KMS-11 (cell line): ENCODE measurements at regions not wholly inside any gene's neighbourhood (a gene's known extent, or its start where the extent isn't known, plus 50 kb on each side); places are given as distances from the start of the nearest gene placed in this dataset.
"Not testable (repeated sequence)": the region's sequence is repeated elsewhere in the genome, so short reads cannot be mapped to it uniquely, and the experiment has no call there.

Experiments
- H2AFZ ChIP-seq: fragments of 200-600 bp; sonication (generic); 2 replicates; pipeline ENCODE4 v1.6.1; 2016; ENCODE audit warnings: antibody characterized with exemption, mixed run types, low read depth
- H3K27ac ChIP-seq: fragments of 200-600 bp; sonication (generic); 2 replicates; pipeline ENCODE4 v1.6.1; 2016; ENCODE audit warnings: mild to moderate bottlenecking, mixed run types
- H3K27me3 ChIP-seq: fragments of 200-600 bp; sonication (generic); 2 replicates; pipeline ENCODE4 v1.6.1; 2017; ENCODE audit warnings: mild to moderate bottlenecking, low read depth, mixed run types, moderate library complexity; ENCODE audit not compliant: insufficient read depth
- H3K36me3 ChIP-seq: fragments of 200-600 bp; sonication (generic); 2 replicates; pipeline ENCODE4 v1.6.1; 2017; ENCODE audit warnings: mild to moderate bottlenecking, mixed run types; ENCODE audit not compliant: insufficient read depth
- H3K4me1 ChIP-seq: fragments of 200-600 bp; sonication (generic); 2 replicates; pipeline ENCODE4 v1.6.1; 2016; ENCODE audit warnings: mild to moderate bottlenecking, low read depth, mixed run types; ENCODE audit not compliant: poor library complexity, severe bottlenecking
- H3K4me2 ChIP-seq: fragments of 200-600 bp; sonication (generic); 2 replicates; pipeline ENCODE4 v1.7.0; 2016; ENCODE audit warnings: mild to moderate bottlenecking, mixed run types
- H3K4me3 ChIP-seq: fragments of 200-600 bp; sonication (generic); IDR thresholded peaks from 2 replicates; pipeline ENCODE4 v1.6.1; 2017; ENCODE audit warnings: low read depth, low read length, mixed read lengths; ENCODE audit not compliant: insufficient read depth
- H3K79me2 ChIP-seq: fragments of 200-600 bp; sonication (generic); 2 replicates; pipeline ENCODE4 v1.6.1; 2016; ENCODE audit warnings: low read depth, mixed run types; ENCODE audit not compliant: insufficient read depth
- H3K9ac ChIP-seq: fragments of 200-600 bp; sonication (generic); 2 replicates; pipeline ENCODE4 v1.6.1; 2016; ENCODE audit warnings: mild to moderate bottlenecking, mixed run types
- H4K20me1 ChIP-seq: fragments of 200-600 bp; sonication (generic); 2 replicates; pipeline ENCODE4 v1.6.1; 2016; ENCODE audit warnings: mild to moderate bottlenecking, mixed run types; ENCODE audit not compliant: insufficient read depth
- CTCF ChIP-seq: fragments of 200-600 bp; sonication (generic); conservative IDR thresholded peaks from 2 replicates; pipeline ENCODE4 v1.6.1; 2017; ENCODE audit warnings: low read depth, mild to moderate bottlenecking, antibody characterized with exemption, low read length, moderate library complexity, mixed read lengths

- Histone ChIP-seq H2AFZ (no peak overlapping the region), H3K9ac (no peak overlapping the region), H4K20me1 (no peaks in the 10 kb centered on the region), H3K36me3 (no peaks in the 10 kb centered on the region), H3K79me2 (no peaks in the 10 kb centered on the region), H3K4me1 (no peaks in the 10 kb centered on the region), H3K27me3 (no peaks in the 10 kb centered on the region), H3K27ac (no peak overlapping the region), H3K4me2 (no peak overlapping the region), H3K4me3 (no peak overlapping the region)
- TF ChIP-seq CTCF = no peak
Observed at GRCh38 chr6:92110403-92110802, 1309.0 kb downstream of the EPHA7 start.

GRCh38 chr6:92109956-92110355 is 1309.4 kb downstream of the EPHA7 start:
- TF ChIP-seq CTCF = no peak
- Histone ChIP-seq H3K4me2 (no peak overlapping the region), H3K27me3 (no peaks in the 10 kb centered on the region), H3K79me2 (no peaks in the 10 kb centered on the region), H3K36me3 (no peaks in the 10 kb centered on the region), H3K27ac (no peak overlapping the region), H4K20me1 (no peaks in the 10 kb centered on the region), H3K4me3 (no peak overlapping the region), H3K4me1 (no peaks in the 10 kb centered on the region), H2AFZ (no peak overlapping the region), H3K9ac (no peak overlapping the region)

- no peak for TF ChIP-seq CTCF
- H3K4me3 ChIP-seq = no peak overlapping the region
- no peaks in the 10 kb centered on the region for H4K20me1 ChIP-seq
- H3K27me3 ChIP-seq = no peaks in the 10 kb centered on the region
- no peak overlapping the region for H3K4me2 ChIP-seq
- no peaks in the 10 kb centered on the region for H3K79me2 ChIP-seq
- H3K36me3 ChIP-seq = no peaks in the 10 kb centered on the region
- no peak overlapping the region for H3K9ac ChIP-seq
- H2AFZ ChIP-seq = no peak overlapping the region
- H3K27ac ChIP-seq = no peak overlapping the region
- no peaks in the 10 kb centered on the region for H3K4me1 ChIP-seq
Observed at GRCh38 chr6:92109256-92109655, 1310.1 kb downstream of the EPHA7 start.

GRCh38 chr6:92086750-92087149 is 1332.6 kb downstream of the EPHA7 start:
- H2AFZ ChIP-seq = no peak overlapping the region
- H3K4me2 ChIP-seq = no peak overlapping the region
- no peak for TF ChIP-seq CTCF
- H3K4me1 ChIP-seq = no peaks in the 10 kb centered on the region
- H4K20me1 ChIP-seq = no peaks in the 10 kb centered on the region
- H3K79me2 ChIP-seq = no peaks in the 10 kb centered on the region
- H3K27ac ChIP-seq = no peak overlapping the region
- no peaks in the 10 kb centered on the region for H3K36me3 ChIP-seq
- no peak overlapping the region for H3K9ac ChIP-seq
- no peaks in the 10 kb centered on the region for H3K27me3 ChIP-seq
- H3K4me3 ChIP-seq = no peak overlapping the region

GRCh38 chr6:92083914-92084313 is 1335.4 kb downstream of the EPHA7 start:
- not testable (repeated sequence) for H3K27me3 ChIP-seq, H3K4me3 ChIP-seq, H3K4me1 ChIP-seq, H3K79me2 ChIP-seq, H4K20me1 ChIP-seq, H3K4me2 ChIP-seq, H2AFZ ChIP-seq, H3K9ac ChIP-seq, H3K36me3 ChIP-seq, H3K27ac ChIP-seq
